Neural crest cell (in vitro differentiated cells): ENCODE measurements at regions not wholly inside any gene's neighbourhood (a gene's known extent, or its start where the extent isn't known, plus 50 kb on each side); places are given as distances from the start of the nearest gene placed in this dataset.

ENCODE experiments used
- DNase-seq: peaks from one replicate; pipeline ENCODE4 v3.0.0; 2021; ENCODE audit warnings: low read depth, mixed read lengths, low spot score
- H3K27ac Mint-ChIP-seq: one replicate; pipeline ENCODE4 v1.8.0; 2021; ENCODE audit warnings: mild to moderate bottlenecking, mixed read lengths; ENCODE audit not compliant: unreplicated experiment
- H3K27me3 Mint-ChIP-seq: 2 replicates; pipeline ENCODE4 v1.8.0; 2021; ENCODE audit warnings: low read depth, mild to moderate bottlenecking, mixed read lengths
- H3K36me3 Mint-ChIP-seq: 2 replicates; pipeline ENCODE4 v1.8.0; 2021; ENCODE audit warnings: low read depth, mild to moderate bottlenecking, mixed read lengths
- H3K4me1 Mint-ChIP-seq: 2 replicates; pipeline ENCODE4 v1.8.0; 2021; ENCODE audit warnings: mixed read lengths
- H3K4me3 Mint-ChIP-seq: one replicate; pipeline ENCODE4 v1.8.0; 2021; ENCODE audit warnings: mild to moderate bottlenecking, mixed read lengths
- H3K9me3 Mint-ChIP-seq: 2 replicates; pipeline ENCODE4 v1.8.0; 2021; ENCODE audit warnings: mixed read lengths
- CTCF ChIP-seq: fragments of 200-600 bp; sonication (generic); conservative IDR thresholded peaks from 2 replicates; pipeline ENCODE4 v1.5.0; 2021; ENCODE audit warnings: antibody characterized with exemption, mild to moderate bottlenecking

GRCh38 chr5:143918961-143919360 lies 107.0 kb downstream of the HMHB1 start:
- Mint-ChIP-seq H3K27ac (no peak overlapping the region), H3K4me3 (no peak overlapping the region), H3K9me3 (no peaks in the 10 kb centered on the region), H3K36me3 (no peaks in the 10 kb centered on the region), H3K4me1 (no peaks in the 10 kb centered on the region), H3K27me3 (peaks cover 4% of the 10 kb centered on the region)
- TF ChIP-seq CTCF: no peak
- DNase-seq: no peak

GRCh38 chr5:143920772-143921171 lies 108.8 kb downstream of the HMHB1 start:
- no peak overlapping the region for H3K4me3 Mint-ChIP-seq
- no peak overlapping the region for H3K27ac Mint-ChIP-seq

GRCh38 chr5:143921525-143922311 lies 109.8 kb downstream of the HMHB1 start:
- Mint-ChIP-seq H3K4me1 (no peaks in the 10 kb centered on the region), H3K4me3 (no peak overlapping the region), H3K27ac (no peak overlapping the region), H3K9me3 (no peaks in the 10 kb centered on the region), H3K27me3 (no peaks in the 10 kb centered on the region), H3K36me3 (no peaks in the 10 kb centered on the region)
- DNase-seq: no peak
- TF ChIP-seq CTCF: no peak

More at GRCh38 chr5:143920772-143921171, 108.8 kb downstream of the HMHB1 start:
- no peak for DNase-seq
- Mint-ChIP-seq H3K36me3 (no peaks in the 10 kb centered on the region), H3K4me1 (no peaks in the 10 kb centered on the region), H3K9me3 (no peaks in the 10 kb centered on the region), H3K27me3 (peaks cover under 1% of the 10 kb centered on the region)
- no peak for TF ChIP-seq CTCF

GRCh38 chr5:143922718-143923117 lies 110.8 kb downstream of the HMHB1 start:
- H3K4me1 Mint-ChIP-seq: no peaks in the 10 kb centered on the region

GRCh38 chr5:143923634-143924266 lies 111.8 kb downstream of the HMHB1 start:
- Mint-ChIP-seq H3K4me1 (no peaks in the 10 kb centered on the region), H3K27me3 (no peaks in the 10 kb centered on the region), H3K9me3 (no peaks in the 10 kb centered on the region), H3K4me3 (no peak overlapping the region), H3K27ac (no peak overlapping the region), H3K36me3 (no peaks in the 10 kb centered on the region)
- TF ChIP-seq CTCF: no peak
- no peak for DNase-seq

More at GRCh38 chr5:143922718-143923117, 110.8 kb downstream of the HMHB1 start:
- no peak for TF ChIP-seq CTCF
- Mint-ChIP-seq H3K27me3 (no peaks in the 10 kb centered on the region), H3K27ac (no peak overlapping the region), H3K36me3 (no peaks in the 10 kb centered on the region), H3K9me3 (no peaks in the 10 kb centered on the region), H3K4me3 (no peak overlapping the region)
- no peak for DNase-seq
